ENCODE measurements at regions not wholly inside any gene's neighbourhood (a gene's known extent, or its start where the extent isn't known, plus 50 kb on each side); places are given as distances from the start of the nearest gene placed in this dataset.

- TF ChIP-seq POLR2AphosphoS5 (IDR thresholded peaks at IDR 0.05; ENCODE audit: borderline replicate concordance, low read depth, low read length) = no peak
- no peak for TF ChIP-seq EZH2 (IDR thresholded peaks at IDR 0.05)
Observed at GRCh38 chr3:95280711-95281352, 1218.0 kb downstream of the NSUN3 start.

Data from SK-N-MC (cell line).